AG04450 (cell line): ENCODE measurements at regions not wholly inside any gene's neighbourhood (a gene's known extent, or its start where the extent isn't known, plus 50 kb on each side); places are given as distances from the start of the nearest gene placed in this dataset.

Experiments
- CTCF ChIA-PET: fragments of 300-600, 350-600 bp; formaldehyde crosslinking; extraction: SDS; loops from one replicate; lab custom pipeline; 2022; ENCODE audit warnings: antibody characterized with exemption, inconsistent platforms; lab: Charles Lee
- POLR2A ChIA-PET: fragments of 350-600 bp; formaldehyde crosslinking; extraction: SDS; loops from one replicate; lab custom pipeline; 2021; ENCODE audit warnings: antibody characterized with exemption, inconsistent platforms; lab: Yijun Ruan, JAX
- DNase-seq: peaks from one replicate; pipeline ENCODE4 v3.0.0-alpha.2; 2011; ENCODE audit warnings: low read depth, low spot score
- H3K27ac ChIP-seq: one replicate; pipeline ENCODE4 v1.5.1; 2012; ENCODE audit warnings: low read depth, low read length, control low read depth
- H3K27me3 ChIP-seq: one replicate; pipeline ENCODE4 v1.6.0; 2012; ENCODE audit warnings: low read length; ENCODE audit not compliant: control insufficient read depth, insufficient read depth
- H3K4me3 ChIP-seq: 2 replicates; pipeline ENCODE4 v1.5.1; 2011; ENCODE audit warnings: mild to moderate bottlenecking, low read depth, low read length, control low read depth
- H3K9me3 ChIP-seq: 2 replicates; pipeline ENCODE4 v1.5.1; 2012; ENCODE audit warnings: low read length; ENCODE audit not compliant: control insufficient read depth, insufficient read depth
- CTCF ChIP-seq: IDR thresholded peaks from 2 replicates; pipeline ENCODE4 v1.5.1; 2011; ENCODE audit warnings: low read depth, low read length, control low read depth, inconsistent platforms

- no peak for DNase-seq
- no peak for TF ChIP-seq CTCF
- no peaks in the 10 kb centered on the region for H3K9me3 ChIP-seq
- no peak overlapping the region for H3K27ac ChIP-seq
- ChIA-PET CTCF (no interaction called here), POLR2A (no interaction called here)
- H3K27me3 ChIP-seq: no peaks in the 10 kb centered on the region
- no peak overlapping the region for H3K4me3 ChIP-seq
Measured at GRCh38 chr12:45634273-45634917, 95.1 kb upstream of the ARID2 start.

- no peaks in the 10 kb centered on the region for H3K9me3 ChIP-seq
- no peaks in the 10 kb centered on the region for H3K27me3 ChIP-seq
- H3K4me3 ChIP-seq: no peak overlapping the region
- POLR2A ChIA-PET: interaction anchor here (1.0 kb wide), 1 partner anchor 89 kb away, joined by 5 read pairs; no protein-coding TSS in a partner anchor
- CTCF ChIA-PET: interaction anchor here (0.7 kb wide), 1 partner anchor 76 kb away, joined by 3 read pairs; no protein-coding TSS in a partner anchor
- no peak overlapping the region for H3K27ac ChIP-seq
- no peak for TF ChIP-seq CTCF
- DNase-seq: no peak
Measured at GRCh38 chr12:45637242-45637641, 92.3 kb upstream of the ARID2 start.

GRCh38 chr12:45637706-45638105 is 91.8 kb upstream of the ARID2 start:
- POLR2A ChIA-PET: interaction anchor here (0.6 to 1.0 kb wide), 2 partner anchors 89 to 403 kb away, joined by 5 read pairs; no protein-coding TSS in a partner anchor
- no peaks in the 10 kb centered on the region for H3K9me3 ChIP-seq
- no peak overlapping the region for H3K4me3 ChIP-seq
- H3K27ac ChIP-seq: no peak overlapping the region
- no peaks in the 10 kb centered on the region for H3K27me3 ChIP-seq
- CTCF ChIA-PET: interaction anchor here (0.7 kb wide), 1 partner anchor 76 kb away, joined by 3 read pairs; no protein-coding TSS in a partner anchor
- TF ChIP-seq CTCF: no peak
- peak; percentile 73 for DNase-seq

GRCh38 chr12:45638386-45638785 is 91.1 kb upstream of the ARID2 start:
- Histone ChIP-seq H3K9me3 (no peaks in the 10 kb centered on the region), H3K4me3 (no peak overlapping the region), H3K27me3 (no peaks in the 10 kb centered on the region), H3K27ac (no peak overlapping the region)
- no peak for TF ChIP-seq CTCF
- POLR2A ChIA-PET: interaction anchor here (0.6 to 1.0 kb wide), 2 partner anchors 88 to 404 kb away, joined by 5 read pairs; no protein-coding TSS in a partner anchor
- DNase-seq: no peak
- CTCF ChIA-PET: interaction anchor here (0.8 kb wide), 1 partner anchor 95 kb away, joined by 3 read pairs; no protein-coding TSS in a partner anchor

- no peak overlapping the region for H3K27ac ChIP-seq
- no peak for DNase-seq
- no peaks in the 10 kb centered on the region for H3K9me3 ChIP-seq
- ChIA-PET POLR2A (no interaction called here), CTCF (interaction anchor here (1.1 kb wide), 1 partner anchor 100 kb away, joined by 4 read pairs; no protein-coding TSS in a partner anchor)
- no peak for TF ChIP-seq CTCF
- H3K4me3 ChIP-seq: no peak overlapping the region
- H3K27me3 ChIP-seq: no peaks in the 10 kb centered on the region
Measured at GRCh38 chr12:45644541-45644940, 85.0 kb upstream of the ARID2 start.
